ENCODE measurements at regions not wholly inside any gene's neighbourhood (a gene's known extent, or its start where the extent isn't known, plus 50 kb on each side); places are given as distances from the start of the nearest gene placed in this dataset.

GRCh38 chr10:91036807-91037411 lies 116.0 kb upstream of the ANKRD1 start:
- Histone ChIP-seq H3K9me3 (no peaks in the 10 kb centered on the region), H3K4me3 (no peak overlapping the region), H3K27me3 (no peaks in the 10 kb centered on the region), H3K36me3 (no peaks in the 10 kb centered on the region), H3K4me1 (peaks cover 0 to 49% (median 6%) of the 10 kb centered on the region in 4 donors), H3K27ac (no peak overlapping the region)
- no peak for TF ChIP-seq CTCF (IDR thresholded peaks at IDR 0.05)
- TF ChIP-seq POLR2A (IDR thresholded peaks at IDR 0.05), result no peak
- TF ChIP-seq EP300 (IDR thresholded peaks at IDR 0.05), result no peak
- 87 to 90% methylated on average over 2 of the region's 2 CpGs for WGBS, 2 donors
- DNase-seq (ENCODE audit: low spot score in 2 of 2), result no peak

- no peak for DNase-seq (ENCODE audit: low spot score in 2 of 2)
- Histone ChIP-seq H3K9me3 (no peaks in the 10 kb centered on the region), H3K4me3 (no peak overlapping the region), H3K4me1 (peaks cover 0 to 35% (median 7%) of the 10 kb centered on the region in 4 donors), H3K36me3 (no peaks in the 10 kb centered on the region), H3K27ac (no peak overlapping the region), H3K27me3 (no peaks in the 10 kb centered on the region)
- WGBS, 2 donors, result 57 to 92% methylated on average over 3 of the region's 3 CpGs
- no peak for TF ChIP-seq CTCF (IDR thresholded peaks at IDR 0.05)
- TF ChIP-seq EP300 (IDR thresholded peaks at IDR 0.05), result no peak
- TF ChIP-seq POLR2A (IDR thresholded peaks at IDR 0.05), result no peak
Measured at GRCh38 chr10:91038971-91039370, 118.1 kb upstream of the ANKRD1 start.

GRCh38 chr10:91040343-91040742 lies 119.5 kb upstream of the ANKRD1 start:
- no peaks in the 10 kb centered on the region for H3K27me3 ChIP-seq
- 93 to 96% methylated on average over 2 of the region's 2 CpGs for WGBS, 2 donors
- no peaks in the 10 kb centered on the region for H3K9me3 ChIP-seq
- H3K4me1 ChIP-seq, result peaks cover 0 to 22% (median 3%) of the 10 kb centered on the region in 4 donors
- H3K27ac ChIP-seq, result no peak overlapping the region
- DNase-seq (ENCODE audit: low spot score in 2 of 2), result no peak
- TF ChIP-seq POLR2A (IDR thresholded peaks at IDR 0.05) (no peak), CTCF (IDR thresholded peaks at IDR 0.05) (no peak), EP300 (IDR thresholded peaks at IDR 0.05) (no peak)
- no peaks in the 10 kb centered on the region for H3K36me3 ChIP-seq
- no peak overlapping the region for H3K4me3 ChIP-seq

GRCh38 chr10:91042069-91042468 lies 121.2 kb upstream of the ANKRD1 start:
- DNase-seq (ENCODE audit: low spot score in 2 of 2), result no peak
- H3K27me3 ChIP-seq, result no peaks in the 10 kb centered on the region
- TF ChIP-seq POLR2A (IDR thresholded peaks at IDR 0.05), result no peak
- no peak for TF ChIP-seq CTCF (IDR thresholded peaks at IDR 0.05)
- TF ChIP-seq EP300 (IDR thresholded peaks at IDR 0.05), result no peak
- peaks cover 0 to 16% (median 3%) of the 10 kb centered on the region in 4 donors for H3K4me1 ChIP-seq
- WGBS, 2 donors, result 58 to 70% methylated on average over 3 of the region's 3 CpGs
- H3K36me3 ChIP-seq, result no peaks in the 10 kb centered on the region
- H3K27ac ChIP-seq, result no peak overlapping the region
- no peak overlapping the region for H3K4me3 ChIP-seq
- no peaks in the 10 kb centered on the region for H3K9me3 ChIP-seq

- WGBS, 2 donors, result 49 to 52% methylated on average over 8 of the region's 8 CpGs
- Histone ChIP-seq H3K4me3 (no peak overlapping the region), H3K27ac (no peak overlapping the region), H3K27me3 (no peaks in the 10 kb centered on the region), H3K9me3 (no peaks in the 10 kb centered on the region), H3K4me1 (peaks cover 0 to 25% (median 3%) of the 10 kb centered on the region in 4 donors), H3K36me3 (no peaks in the 10 kb centered on the region)
- peak in 1 of 2 donors; percentile 36 for DNase-seq (ENCODE audit: low spot score in 2 of 2)
- TF ChIP-seq EP300 (IDR thresholded peaks at IDR 0.05) (no peak), CTCF (IDR thresholded peaks at IDR 0.05) (peak; percentile 16 to 36 (median 32)), POLR2A (IDR thresholded peaks at IDR 0.05) (no peak)
Measured at GRCh38 chr10:91043173-91043910, 122.5 kb upstream of the ANKRD1 start.

All from tibial nerve (tissue), 4 donors.